HG03442 (cell line): ENCODE measurements at regions not wholly inside any gene's neighbourhood (a gene's known extent, or its start where the extent isn't known, plus 50 kb on each side); places are given as distances from the start of the nearest gene placed in this dataset.

Experiments used
- ATAC-seq: cut with Tn5 transposase; IDR thresholded peaks from one replicate; pipeline ENCODE4 v1.9.1; 2021; ENCODE audit warnings: mild to moderate bottlenecking, moderate library complexity; ENCODE audit not compliant: unreplicated experiment

DNA sequence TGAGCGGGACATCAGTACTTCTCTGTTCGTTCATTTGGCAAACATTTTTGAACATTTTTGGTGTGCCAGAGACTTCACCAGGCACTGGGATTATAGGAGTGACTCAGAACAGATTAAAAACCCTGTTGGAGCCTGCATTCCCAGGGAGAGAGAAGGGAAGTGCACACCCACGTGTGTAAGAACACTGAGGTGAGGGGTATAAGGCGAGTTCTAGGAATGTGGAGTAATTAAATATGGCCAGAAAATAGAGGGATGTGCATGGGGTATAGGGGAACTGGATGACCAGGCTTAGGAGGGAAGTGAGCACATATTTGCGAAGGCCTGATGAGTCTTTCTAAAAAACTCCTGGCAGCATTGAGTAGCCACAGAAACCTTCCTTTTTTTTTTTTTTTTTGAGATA is 401.2 kb upstream of the C2CD4B start:
- ATAC-seq = no peak

DNA sequence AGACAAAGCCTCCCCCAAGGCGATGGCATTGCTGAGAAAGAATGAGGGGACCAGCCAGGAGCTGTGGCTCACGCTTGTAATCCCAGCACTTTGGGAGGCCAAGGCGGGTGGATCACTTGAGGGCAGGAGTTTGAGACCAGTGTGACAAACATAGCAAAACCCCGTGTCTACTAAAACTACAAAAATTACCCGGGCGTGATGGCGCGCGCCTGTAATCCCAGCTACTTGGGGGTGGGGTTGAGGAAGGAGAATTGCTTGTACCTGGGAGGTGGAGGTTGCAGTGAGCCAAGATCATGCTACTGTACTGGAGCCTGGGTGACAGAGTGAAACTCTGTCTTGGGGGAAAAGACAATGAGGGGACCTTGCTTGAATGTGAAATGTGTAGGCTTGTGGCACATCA is 402.4 kb upstream of the C2CD4B start:
- ATAC-seq = no peak

DNA sequence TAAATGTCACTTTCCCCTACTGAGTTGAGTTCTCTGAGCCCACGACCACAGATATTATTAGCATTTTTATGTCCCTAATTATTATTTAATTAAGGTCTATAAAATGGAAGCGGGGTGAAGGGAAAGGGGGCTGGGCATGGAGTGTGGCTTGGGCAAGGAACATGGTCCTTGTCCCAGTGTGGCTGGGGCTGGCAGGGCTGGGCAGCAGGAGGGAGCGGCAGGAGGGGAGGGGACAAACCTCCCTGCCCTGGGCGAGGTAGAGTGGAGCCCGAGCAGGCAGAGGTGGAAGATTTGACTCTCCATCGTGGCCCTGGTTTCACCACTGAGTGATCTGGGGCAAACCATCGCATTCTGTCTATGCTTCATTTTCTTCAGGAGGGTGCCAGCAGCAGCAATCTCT is 402.9 kb upstream of the C2CD4B start:
- no peak for ATAC-seq

DNA sequence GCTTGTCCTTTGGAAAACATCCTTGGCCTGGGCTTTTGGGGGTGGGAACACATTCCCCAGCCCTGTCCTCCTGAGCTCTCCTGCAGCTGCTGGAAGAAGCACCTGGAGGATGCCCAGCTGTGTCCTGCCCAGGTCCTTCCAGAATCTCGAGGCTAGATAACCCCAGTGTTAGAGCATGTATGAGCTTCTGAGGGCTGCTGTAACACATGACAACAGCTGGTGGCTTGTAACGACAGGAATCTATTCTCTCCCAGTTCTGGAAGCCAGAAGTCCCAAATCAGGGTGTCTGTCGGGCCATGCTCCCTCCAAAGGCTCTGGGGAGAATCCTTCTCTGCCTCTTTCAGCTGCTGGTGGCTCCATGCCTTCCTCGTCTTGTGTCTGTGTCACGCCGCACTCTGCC is 403.6 kb upstream of the C2CD4B start:
- ATAC-seq = no peak

DNA sequence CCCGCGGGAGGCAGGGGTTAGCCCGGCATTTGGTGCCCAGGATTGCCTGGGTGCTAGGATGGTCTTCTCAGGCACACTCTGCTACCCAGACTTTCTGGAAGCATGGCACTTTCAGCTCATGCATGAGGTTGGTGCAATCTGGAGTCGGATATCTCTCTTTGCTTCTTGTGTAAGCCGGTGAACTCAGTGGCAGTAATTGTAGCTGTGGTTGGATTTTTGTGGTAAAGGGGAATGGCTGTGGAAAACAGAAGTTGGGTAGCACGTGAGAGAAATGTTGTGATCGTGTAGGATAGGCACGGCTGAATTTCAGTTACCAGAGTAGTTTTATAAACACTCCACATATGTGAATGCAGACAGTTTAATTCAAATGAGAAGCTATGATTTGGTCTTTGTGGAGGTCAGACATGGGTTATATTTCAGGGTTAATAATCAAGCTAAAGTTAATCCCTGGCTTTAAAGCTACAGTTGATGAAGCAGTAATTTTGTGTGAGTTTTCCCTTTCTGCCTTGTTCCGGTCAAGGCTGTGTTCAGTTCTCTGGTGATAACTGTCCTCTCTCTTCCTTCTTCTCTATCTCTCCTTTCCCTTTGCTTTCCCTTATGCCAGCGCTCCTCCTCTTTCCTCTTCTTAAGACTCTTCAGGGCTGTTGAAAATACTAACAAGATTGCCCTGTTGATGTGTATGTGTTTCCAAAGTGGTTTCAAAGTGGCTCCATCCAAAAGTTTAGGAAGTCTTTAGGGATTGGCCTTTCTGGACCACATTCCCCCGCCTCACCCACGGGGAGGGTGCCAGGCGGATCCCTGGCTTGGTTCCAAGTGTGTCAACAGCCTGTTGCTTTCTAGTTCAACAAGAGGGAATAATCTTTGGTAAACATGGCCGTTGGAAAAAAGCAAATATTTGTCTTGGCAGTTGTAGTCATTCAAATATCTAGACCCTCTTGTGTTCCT is 404.6 kb upstream of the C2CD4B start:
- no peak for ATAC-seq

DNA sequence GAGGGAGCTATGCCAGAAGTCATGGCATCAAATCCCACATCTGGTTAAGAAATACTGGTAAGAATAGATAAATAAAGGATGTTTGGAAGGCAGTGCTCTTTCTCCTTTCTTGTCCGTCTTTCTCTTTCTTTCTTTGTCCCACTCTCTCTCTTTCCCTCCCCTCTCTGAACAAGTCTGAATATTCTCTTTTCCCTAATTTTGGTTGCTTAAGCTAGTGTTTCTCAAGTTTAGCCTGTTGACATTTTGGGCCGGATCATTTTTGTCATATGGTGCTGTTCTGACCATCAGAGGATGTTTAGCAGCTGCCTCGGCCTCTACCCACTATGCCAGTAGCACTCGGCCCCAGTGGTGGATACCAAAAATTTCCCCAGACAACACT is 405.3 kb upstream of the C2CD4B start:
- ATAC-seq = no peak

DNA sequence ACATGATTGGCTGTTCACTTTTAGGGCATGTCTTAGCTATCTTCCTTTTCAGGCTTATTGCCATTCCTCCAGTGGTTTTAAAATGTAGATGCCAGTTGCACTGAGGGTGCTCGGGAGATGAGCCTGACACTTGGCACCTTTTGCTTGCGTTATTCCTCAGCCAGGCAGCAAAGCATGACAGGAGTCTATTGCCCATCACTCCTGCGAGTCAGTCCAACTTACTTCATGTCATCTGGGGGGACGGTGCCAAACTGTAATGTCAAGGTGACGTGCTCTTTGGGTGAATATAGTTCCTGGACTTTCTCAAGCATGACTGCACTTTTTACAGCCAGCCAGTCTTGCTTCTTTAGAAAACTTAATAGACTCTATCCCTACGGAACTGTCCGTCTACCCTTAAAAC is 406.0 kb upstream of the C2CD4B start:
- ATAC-seq = no peak

DNA sequence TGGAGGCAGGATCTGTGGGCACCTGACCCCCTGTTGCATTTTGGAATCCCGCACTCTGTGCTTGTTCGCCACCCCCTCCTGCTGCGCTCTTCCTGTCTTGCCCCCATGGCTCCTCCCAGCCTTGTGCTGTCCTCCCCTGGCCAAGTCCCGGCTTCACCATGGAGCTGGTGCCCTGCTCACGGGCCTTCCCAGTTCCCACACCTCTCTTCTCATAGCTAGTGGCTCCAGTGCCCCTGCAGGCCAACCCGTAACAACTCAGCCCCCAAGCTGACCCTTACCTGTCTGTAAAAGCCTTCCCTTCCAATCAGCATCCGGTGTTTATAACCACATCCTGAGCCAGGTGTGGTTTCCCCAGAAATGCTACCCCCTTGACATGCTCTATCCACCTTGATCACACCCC is 407.7 kb upstream of the C2CD4B start:
- no peak for ATAC-seq

DNA sequence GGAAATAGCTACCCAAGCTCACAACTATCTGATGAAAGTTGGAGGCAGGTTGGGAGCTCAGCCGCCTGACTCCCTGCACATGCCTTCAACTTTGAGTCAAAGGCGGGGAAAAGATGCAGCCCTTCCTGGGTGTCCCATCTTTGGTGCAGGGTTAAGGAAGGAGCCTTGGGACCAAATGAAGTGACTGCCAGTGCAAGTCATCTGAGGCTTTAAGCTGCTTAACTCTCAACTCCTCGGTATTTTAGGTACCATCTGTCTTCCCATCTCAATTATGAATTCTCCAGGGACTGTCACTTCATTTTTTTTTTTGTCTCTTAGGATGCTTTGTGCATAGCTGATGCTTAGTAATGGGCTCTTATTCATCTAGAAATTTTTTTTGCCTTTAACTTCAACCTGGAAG is 408.8 kb upstream of the C2CD4B start:
- ATAC-seq = no peak

DNA sequence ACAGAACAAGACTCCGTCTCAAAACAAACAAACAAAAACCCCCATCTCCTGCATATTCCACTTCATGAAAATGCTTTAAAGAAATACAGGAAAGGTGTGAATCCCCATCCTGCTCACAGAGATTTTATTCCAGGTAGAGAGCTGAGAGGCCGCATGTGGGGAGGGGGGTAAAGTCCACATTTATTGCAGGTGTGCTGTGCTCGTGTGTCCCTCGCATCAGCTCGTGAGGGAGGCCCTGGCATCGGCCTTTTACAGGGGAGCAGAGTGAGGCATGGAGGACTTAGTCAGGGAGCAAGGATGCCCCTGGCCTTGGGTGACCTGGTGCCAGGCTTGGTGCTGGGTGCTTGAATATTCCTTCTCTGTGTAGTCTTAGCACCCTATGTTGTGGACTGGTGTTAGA is 413.5 kb upstream of the C2CD4B start:
- ATAC-seq = no peak

DNA sequence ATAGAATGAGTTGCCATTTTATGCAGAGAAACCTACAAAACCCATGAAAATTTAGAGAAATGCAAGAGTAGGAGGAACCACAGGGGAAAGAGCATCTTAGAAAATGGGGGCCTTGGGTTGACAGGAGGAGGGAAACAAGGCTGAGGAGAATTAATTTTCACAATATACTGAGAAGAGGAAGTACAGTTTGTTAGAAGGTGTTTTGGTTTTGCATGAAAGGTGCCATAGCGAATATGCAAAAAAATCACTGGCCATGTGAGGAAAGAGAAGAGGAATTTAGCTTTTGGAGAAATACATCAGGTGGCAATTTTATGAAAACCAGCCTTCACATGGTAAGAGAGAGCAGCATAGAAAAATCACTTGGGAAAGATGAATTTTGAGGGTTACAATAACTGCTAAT is 413.9 kb upstream of the C2CD4B start:
- no peak for ATAC-seq

DNA sequence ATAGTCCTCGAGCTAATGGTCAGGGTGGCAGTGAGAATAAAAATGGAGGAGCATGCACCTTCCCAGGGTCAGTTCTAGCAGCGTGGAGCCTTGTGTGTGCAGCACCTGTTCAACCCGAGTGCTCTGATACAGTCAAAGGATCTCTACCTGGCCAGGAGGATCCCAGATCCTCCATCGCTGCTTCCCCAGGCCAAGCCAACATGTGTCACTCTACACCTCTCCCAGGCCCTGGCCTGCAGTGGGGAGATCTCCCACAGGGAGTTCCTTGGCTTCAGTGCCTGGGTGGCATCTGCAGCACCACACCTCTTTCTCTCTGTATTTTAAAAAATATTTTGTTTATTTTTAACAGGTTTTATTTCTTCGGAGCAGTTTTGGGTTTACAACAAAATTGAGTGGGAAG is 414.8 kb upstream of the C2CD4B start:
- no peak for ATAC-seq

DNA sequence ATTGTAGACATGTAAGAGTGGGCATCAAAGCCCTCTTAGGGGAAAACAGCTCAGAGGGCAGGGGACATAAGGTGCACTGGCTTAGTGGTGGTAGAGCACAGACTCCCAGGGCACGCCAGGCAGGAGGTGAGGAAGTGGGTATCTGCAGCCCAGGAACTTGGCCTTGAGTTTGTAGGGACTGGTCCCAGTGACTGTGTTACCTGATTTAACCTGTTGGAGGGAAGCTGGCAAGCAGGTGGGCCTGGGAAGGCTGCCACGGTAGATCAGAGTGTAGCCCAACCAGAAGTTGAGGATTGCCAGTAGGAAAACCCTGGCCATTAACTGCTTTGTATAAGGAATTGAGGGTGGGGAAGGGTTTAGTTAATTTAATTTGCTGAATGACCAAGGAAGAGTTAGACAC is 417.5 kb upstream of the C2CD4B start:
- ATAC-seq = no peak

DNA sequence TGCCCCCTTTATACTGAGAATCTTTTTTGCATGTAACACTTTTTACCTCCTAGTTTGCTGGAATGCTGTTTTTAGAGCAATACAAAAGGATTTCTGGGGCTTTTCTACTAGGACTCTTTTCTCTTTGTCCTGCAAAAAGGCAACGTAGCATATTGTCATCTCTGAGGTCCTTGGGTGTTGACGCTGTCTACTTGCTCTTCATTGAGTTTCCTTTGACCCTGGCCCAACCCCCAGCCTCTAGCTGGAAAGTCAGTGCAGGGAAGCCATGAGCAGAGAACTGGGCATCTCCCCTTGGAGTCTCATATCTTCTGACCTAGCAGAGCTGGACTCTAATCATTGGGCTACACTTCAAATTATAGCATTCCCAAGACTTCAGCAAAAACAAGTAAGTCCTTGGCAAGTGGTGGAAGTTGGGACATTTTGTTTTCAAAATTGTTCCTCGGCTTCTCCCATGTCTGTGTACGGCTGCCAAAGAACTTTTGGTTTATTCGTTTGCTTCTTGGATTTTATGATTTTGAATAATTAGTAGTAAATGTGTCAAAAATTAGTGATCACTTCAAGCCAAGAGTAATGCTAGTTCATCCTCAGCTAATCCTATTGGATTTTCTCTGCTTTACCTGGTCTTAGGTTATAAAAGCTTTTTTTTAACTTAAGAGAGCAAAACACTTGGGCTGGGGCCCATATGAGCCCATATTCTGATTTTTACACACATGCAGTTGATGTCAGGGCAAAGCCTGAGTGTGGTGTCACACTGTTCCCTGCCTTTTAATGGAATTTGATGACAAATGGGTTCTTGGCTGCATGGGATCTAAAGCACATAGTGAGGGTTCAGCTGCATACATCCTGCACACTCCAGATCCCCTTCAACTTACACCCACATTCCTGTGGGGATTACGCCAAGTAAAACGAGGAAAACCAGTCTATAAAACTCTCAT is 419.5 kb upstream of the C2CD4B start:
- ATAC-seq = no peak

DNA sequence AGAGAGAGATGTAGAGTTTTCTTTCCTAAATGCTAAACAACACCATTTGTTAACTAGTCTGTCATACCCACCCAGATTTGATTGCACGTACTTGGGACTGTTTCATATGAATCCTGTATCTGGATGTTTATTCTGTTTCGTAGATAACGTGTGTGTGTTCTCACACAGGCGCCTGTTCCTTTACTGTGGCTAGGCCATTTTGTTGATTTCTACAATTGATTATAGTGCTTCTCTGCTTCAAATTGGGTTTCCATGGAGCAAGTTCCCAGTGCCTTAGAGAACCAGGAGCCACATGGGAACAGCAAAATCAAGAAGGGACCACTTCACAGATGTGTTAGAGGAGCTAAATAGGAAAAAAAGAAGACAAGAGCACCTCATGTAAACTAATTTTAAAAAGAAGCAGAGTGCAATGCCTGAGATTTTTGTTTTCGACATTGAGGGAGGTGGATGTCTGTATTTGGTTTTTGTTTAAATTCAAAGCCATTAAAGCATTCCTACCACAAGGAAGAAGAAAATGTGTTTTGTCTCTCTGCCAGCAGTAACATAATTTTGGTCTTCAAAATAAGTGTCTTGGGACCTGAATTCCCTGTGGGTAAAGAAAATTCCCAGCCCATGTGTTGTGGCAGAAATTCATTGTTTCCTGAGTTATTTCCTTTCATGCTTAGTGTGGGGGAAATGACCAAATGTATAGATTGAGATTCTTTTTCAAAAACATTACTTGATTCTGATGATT is 424.0 kb upstream of the C2CD4B start:
- no peak for ATAC-seq

DNA sequence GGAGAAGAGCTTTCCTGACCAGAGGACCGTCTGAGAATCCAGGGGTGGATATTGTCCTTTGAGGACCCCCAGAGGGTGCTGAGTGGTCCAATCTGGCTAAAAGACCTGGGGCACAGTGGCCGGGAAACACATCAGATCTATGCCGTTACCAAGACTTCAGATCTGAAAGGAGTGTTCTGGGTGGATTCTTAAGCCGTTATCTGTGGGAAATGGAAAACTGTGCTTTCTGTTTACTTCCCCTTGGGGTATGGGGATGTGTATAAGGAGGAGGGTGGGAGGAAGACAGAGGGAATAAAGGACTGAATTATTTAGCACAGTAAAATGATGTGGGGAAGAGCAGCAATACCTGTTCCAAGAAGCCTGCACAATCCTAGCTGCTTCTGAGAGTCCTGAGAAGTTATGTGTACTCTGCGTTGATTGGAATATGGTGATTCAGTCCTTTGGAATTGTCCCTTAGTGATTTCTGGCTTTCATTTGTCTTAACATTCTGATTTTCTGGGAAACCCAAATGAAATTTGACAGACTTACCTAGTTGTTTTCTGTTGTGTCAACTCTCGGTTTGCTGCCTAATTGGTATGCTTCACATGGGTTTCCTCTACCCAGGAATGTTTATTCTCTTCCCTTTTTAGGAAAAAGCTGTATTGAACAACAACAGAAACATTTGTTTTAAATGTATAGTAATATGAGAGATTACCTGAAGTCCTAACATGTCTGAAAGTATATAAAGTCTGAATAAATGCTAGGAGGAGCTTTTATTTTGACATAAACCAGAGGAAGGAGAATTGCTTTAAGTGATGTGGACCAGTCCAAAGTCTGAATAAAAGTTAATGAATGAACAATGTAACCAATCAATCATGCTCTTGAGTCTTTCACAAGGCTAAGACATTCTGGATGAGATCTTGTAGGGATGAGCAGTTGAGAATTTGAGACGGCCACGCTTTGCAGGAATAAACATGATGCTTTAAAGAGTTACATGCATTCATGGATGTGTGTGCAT is 427.1 kb upstream of the C2CD4B start:
- ATAC-seq = no peak

DNA sequence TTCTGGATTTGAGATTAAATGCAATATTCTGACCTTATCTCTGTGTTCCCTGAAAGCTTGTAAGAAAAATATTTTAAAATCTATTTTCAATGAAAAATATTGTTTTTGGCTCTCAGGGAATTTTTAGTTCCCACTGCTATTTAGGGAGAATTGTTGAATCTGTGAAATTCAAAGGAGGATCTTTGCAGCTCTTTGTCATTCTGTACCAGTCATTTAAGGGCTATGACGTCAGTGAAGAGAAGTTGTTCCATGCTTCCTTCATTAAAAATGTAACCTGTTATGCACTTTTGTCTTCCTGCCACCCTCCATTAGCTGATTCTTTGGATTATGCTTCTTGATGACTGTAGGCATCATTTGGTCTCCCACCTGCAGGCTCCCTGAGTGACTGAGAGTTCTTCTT is 427.8 kb upstream of the C2CD4B start:
- no peak for ATAC-seq

DNA sequence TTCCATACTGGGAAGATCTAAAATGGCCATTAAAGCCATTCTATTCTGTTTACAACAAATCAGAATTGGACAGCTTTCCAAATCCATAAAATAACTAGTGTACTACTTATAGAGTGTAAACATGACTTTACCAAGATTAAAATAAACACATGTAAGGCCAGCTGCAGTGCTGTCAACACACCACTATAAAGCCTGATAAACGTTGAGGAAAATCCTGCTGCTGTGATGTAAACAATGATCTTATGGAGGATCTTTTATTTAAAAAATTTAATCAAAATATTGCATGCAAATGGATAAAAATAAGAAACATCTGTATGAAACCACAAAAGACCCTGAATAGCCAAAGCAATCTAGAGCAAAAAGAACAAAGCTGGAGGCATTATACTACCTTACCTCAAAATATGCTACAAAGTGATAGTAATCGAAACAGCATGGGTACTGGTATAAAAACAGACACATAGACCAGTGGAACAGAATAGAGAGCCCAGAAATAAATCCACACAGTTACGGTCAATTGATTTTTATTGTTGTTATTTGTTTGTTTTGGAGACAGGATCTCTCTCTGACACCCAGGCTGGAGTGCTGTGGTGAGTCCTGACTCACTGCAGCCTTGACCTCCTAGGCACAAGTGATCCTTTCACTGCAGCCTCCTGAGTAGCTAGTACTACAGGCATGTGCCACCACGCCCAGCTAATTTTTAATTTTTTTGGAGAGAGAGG is 428.8 kb upstream of the C2CD4B start:
- ATAC-seq = no peak

DNA sequence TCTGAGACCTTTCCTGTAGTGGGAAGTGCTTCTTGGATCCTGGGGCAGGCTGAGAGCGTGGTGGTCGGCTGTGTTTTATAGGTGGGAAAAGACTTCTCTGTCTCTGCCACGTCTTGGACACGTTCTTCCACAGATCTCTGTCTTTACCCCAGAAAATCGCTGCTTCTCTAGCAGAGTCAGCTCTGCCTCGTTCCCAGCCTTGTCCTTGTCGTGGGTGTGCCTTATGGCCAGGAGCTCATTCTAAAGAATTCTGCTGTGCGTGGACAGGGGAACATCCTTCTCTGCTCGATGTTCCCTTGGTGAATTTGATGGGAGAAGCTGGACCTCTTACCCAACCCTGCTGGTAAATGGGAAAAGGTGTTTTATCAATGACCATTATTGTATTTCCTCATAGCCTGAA is 433.1 kb upstream of the C2CD4B start:
- no peak for ATAC-seq
